C1 segment of cervical spinal cord (tissue), 14 donors: ENCODE measurements at regions not wholly inside any gene's neighbourhood (a gene's known extent, or its start where the extent isn't known, plus 50 kb on each side); places are given as distances from the start of the nearest gene placed in this dataset.
"Not testable (repeated sequence)": the region's sequence is repeated elsewhere in the genome, so short reads cannot be mapped to it uniquely, and the experiment has no call there.

Source experiments
- DNase-seq, 14 donors: peaks; one replicate each; lab custom pipeline; 2025; lab: John Stamatoyannopoulos, UW

GRCh38 chr4:162841753-162842152 is 324.9 kb downstream of the NAF1 start:
- DNase-seq, result no peak

DNA sequence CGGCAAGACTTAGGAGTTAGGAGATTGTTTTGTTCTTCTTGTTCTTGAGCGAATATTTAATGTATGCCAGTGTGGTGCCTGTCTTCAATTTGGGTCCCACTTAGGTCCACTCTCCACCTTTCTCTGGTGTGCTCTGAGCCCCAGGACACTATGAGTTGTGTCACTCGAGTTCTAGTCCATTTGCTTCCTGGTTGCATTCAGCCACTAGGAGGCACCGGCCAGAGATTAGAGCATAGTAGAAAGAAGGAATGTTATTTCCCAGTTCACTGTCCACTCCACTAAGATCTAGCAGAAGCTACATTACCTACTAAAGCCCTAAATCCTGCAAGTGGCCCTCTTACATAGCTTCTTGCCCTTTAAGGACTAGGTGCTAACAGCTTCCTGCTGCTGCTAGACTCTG is 326.9 kb downstream of the NAF1 start:
- no peak for DNase-seq

GRCh38 chr4:162838671-162839070 is 328.0 kb downstream of the NAF1 start:
- no peak for DNase-seq

DNA sequence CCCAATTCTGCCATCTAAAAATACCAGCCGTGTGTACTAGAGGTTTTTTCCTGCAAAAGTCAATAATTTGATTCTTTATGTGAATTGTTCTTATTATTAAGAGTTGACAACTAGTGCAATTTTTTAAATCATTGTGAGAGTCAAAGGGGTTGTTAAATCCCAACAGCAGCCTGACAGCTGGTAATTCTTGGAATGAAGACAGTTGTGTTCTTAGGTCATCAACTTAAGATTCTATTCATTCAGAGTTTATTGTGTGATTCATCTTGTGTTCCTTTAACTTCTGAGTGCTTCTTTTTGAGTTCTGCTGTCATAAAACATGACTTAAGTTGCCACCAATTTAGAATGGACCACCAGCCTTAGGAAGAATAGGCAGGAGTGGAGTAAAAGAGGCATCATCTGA is 329.0 kb downstream of the NAF1 start:
- no peak for DNase-seq

DNA sequence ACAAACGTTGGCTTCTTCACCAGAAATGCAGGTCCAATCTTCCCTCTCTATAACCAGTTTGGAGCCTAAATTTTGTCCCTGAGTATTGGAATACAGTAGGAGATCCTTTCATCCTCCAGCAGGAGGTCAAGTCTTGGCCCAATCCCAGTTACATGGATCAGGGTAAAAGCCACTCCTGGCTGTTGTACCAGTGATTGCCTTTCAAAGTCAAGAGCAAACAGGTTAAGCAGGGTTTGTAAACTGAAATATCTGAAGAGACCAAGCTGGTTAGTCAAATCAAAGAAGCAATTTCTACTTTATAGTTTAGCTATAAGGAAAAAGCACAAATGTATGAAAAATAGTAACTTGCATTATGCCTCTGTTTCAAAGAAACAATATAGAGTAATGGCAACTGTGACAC is 329.4 kb downstream of the NAF1 start:
- no peak for DNase-seq

DNA sequence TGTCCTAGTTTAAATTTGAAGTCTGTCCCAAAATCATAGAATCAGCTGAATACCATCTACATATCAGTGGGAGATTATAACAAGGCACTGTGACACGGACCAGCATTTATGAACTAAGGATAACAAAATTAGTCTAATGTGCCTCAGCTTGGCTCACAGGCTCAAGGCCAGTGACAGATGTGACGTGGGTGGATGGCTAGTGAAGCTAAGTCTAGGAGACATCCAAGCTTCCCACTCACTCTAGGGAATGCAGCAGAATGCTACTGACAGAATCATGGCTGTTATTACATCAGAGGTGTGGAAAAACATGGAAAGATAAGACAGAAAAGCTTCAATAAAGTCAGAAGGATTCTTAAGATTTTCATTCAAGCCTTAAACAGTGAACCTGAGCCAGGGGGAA is 329.9 kb downstream of the NAF1 start:
- DNase-seq, result no peak

DNA sequence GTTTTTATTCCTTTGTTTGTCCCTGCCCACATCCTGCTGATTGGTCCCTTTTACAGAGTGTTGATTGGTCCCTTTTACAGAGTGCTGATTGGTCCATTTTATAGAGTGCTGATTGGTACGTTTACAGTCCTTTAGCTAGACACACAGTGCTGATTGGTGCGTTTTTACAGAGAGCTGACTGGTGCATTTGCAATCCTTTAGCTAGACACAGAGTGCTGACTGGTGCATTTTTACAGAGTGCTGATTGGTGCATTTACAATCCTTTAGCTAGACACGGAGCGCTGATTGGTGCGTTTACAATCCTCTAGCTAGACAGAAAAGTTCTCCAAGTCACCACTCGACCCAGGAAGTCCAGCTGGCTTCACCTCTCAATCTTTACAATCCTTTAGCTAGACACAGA is 330.4 kb downstream of the NAF1 start:
- not testable (repeated sequence) for DNase-seq

GRCh38 chr4:162830899-162831298 is 335.8 kb downstream of the NAF1 start:
- no peak for DNase-seq

GRCh38 chr4:162817374-162817773 is 349.3 kb downstream of the NAF1 start:
- not testable (repeated sequence) for DNase-seq

DNA sequence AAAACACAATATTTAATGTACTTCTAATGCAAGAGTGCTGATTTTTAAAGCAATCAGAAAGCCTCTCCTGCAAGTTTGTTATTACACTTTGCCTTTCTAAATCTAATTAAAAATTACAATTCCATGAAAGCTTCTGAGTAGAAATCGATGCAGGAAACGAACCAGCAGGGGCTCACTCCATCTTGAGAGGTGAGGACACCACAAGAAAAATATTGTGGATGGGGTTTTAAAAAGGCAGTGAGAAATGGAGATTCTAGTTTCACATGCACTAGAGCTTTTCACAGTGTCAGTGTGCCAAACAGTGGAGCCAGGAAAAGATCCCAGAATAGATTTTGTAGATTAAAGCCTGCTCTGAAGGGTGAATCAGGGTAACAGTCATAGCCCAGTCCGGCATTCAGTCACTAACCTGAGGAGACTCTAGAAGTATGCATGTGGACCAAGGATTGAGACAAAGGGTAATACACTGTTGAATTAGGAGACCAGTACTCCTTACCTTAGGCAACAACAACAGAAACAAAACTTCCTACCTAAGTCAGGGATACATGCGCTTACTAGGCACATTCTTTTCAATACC is 362.3 kb downstream of the NAF1 start:
- no peak for DNase-seq

DNA sequence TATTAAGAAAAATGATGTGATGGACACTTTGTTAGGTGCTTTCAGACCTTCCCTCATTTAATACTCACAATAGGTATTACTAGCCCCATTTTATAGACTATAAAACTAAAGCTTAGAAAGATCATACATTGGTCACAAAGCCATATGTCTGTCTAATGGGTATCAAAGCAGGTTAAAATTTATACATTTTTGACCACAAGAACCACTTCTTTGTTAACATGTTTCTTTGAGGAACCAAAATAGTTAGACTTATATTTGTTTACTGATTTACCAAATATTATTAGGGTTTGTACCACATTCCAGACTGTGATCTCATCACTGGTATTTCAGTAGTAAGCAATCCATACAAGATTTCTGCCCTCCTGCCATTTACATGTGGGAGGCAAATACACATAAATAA is 363.3 kb downstream of the NAF1 start:
- DNase-seq, result no peak

GRCh38 chr4:162797108-162797507 is 369.6 kb downstream of the NAF1 start:
- no peak for DNase-seq

GRCh38 chr4:162793571-162793970 is 373.1 kb downstream of the NAF1 start:
- no peak for DNase-seq

DNA sequence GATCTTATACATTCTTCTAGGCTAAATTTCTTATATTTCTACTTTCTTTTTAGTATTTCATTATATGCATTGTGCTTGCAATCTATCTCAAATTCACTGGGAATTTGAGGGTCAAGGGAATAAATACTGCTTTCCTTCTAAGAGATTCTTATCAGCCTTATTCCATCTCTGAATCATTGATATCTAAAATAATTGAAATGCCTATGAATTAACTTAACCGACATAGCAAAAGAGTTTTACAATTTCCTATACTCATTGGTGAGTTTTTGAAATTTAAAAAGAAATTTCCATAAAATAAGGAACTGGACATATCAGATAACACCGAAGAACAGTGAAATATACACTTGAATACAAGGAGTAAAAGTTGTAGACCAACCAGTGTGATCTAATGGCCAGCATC is 373.7 kb downstream of the NAF1 start:
- DNase-seq, result no peak

GRCh38 chr4:162791226-162791625 is 375.5 kb downstream of the NAF1 start:
- no peak for DNase-seq

GRCh38 chr4:162787120-162787519 is 379.6 kb downstream of the NAF1 start:
- DNase-seq, result no peak

GRCh38 chr4:162782778-162783525 is 383.7 kb downstream of the NAF1 start:
- DNase-seq, result peak in 8 of 14 donors; percentile 2 to 53 (median 24)

GRCh38 chr4:162782096-162782777 is 384.5 kb downstream of the NAF1 start:
- no peak for DNase-seq

- no peak for DNase-seq
Measured at GRCh38 chr4:162770761-162771490, 395.8 kb downstream of the NAF1 start.

GRCh38 chr4:162767083-162767482 is 399.6 kb downstream of the NAF1 start:
- no peak for DNase-seq

GRCh38 chr4:162761965-162762364 is 404.7 kb downstream of the NAF1 start:
- no peak for DNase-seq

- DNase-seq, result not testable (repeated sequence)
Measured at GRCh38 chr4:162740228-162740627, 426.5 kb downstream of the NAF1 start.
